ENCODE measurements at regions not wholly inside any gene's neighbourhood (a gene's known extent, or its start where the extent isn't known, plus 50 kb on each side); places are given as distances from the start of the nearest gene placed in this dataset.

GRCh38 chr9:90062982-90063381, 458.2 kb downstream of the GADD45G start:
- H3K4me2 ChIP-seq (ENCODE audit: low read depth, low read length) = no peak overlapping the region
- H3K79me2 ChIP-seq (ENCODE audit: low read length) = no peaks in the 10 kb centered on the region
- no peak overlapping the region for H3K27ac ChIP-seq (ENCODE audit: low read length)

GRCh38 chr9:90064248-90064647, 459.4 kb downstream of the GADD45G start:
- Histone ChIP-seq H4K20me1 (ENCODE audit: insufficient read depth, low read length) (no peaks in the 10 kb centered on the region), H3K4me2 (ENCODE audit: low read depth, low read length) (no peak overlapping the region), H3K9ac (ENCODE audit: low read length) (no peak overlapping the region), H3F3A (ENCODE audit: insufficient read depth, low read length) (no peaks in the 10 kb centered on the region), H3K4me1 (ENCODE audit: low read length) (no peaks in the 10 kb centered on the region), H3K27ac (ENCODE audit: low read length) (no peak overlapping the region), H3K4me3 (ENCODE audit: low read length) (no peak overlapping the region), H3K9me3 (replicated peaks; ENCODE audit: insufficient read depth, low read length) (no peaks in the 10 kb centered on the region), H3K9me2 (replicated peaks; ENCODE audit: insufficient read depth, low read length) (no peaks in the 10 kb centered on the region), H2AFZ (ENCODE audit: low read length) (no peak overlapping the region), H3K36me3 (replicated peaks; ENCODE audit: insufficient read depth, low read length) (no peaks in the 10 kb centered on the region), H3K79me2 (ENCODE audit: low read length) (no peaks in the 10 kb centered on the region), H3K27me3 (replicated peaks; ENCODE audit: insufficient read depth, low read length) (no peaks in the 10 kb centered on the region)
- no peak for DNase-seq
- TF ChIP-seq CTCF (IDR thresholded peaks at IDR 0.05; ENCODE audit: low read length) (no peak), EZH2phosphoT487 (IDR thresholded peaks at IDR 0.05; ENCODE audit: low read length) (no peak), EZH2 (optimal IDR thresholded peaks at IDR 0.05; ENCODE audit: low read depth, low read length) (no peak)

More at GRCh38 chr9:90062982-90063381, 458.2 kb downstream of the GADD45G start:
- Histone ChIP-seq H3K4me1 (ENCODE audit: low read length) (no peaks in the 10 kb centered on the region), H3K9ac (ENCODE audit: low read length) (no peak overlapping the region), H3K27me3 (replicated peaks; ENCODE audit: insufficient read depth, low read length) (no peaks in the 10 kb centered on the region), H4K20me1 (ENCODE audit: insufficient read depth, low read length) (no peaks in the 10 kb centered on the region), H3K9me3 (replicated peaks; ENCODE audit: insufficient read depth, low read length) (no peaks in the 10 kb centered on the region), H3F3A (ENCODE audit: insufficient read depth, low read length) (no peaks in the 10 kb centered on the region), H3K4me3 (ENCODE audit: low read length) (no peak overlapping the region), H3K36me3 (replicated peaks; ENCODE audit: insufficient read depth, low read length) (no peaks in the 10 kb centered on the region), H3K9me2 (replicated peaks; ENCODE audit: insufficient read depth, low read length) (no peaks in the 10 kb centered on the region), H2AFZ (ENCODE audit: low read length) (no peak overlapping the region)
- TF ChIP-seq EZH2 (optimal IDR thresholded peaks at IDR 0.05; ENCODE audit: low read depth, low read length) (no peak), CTCF (IDR thresholded peaks at IDR 0.05; ENCODE audit: low read length) (no peak), EZH2phosphoT487 (IDR thresholded peaks at IDR 0.05; ENCODE audit: low read length) (no peak)
- no peak for DNase-seq

- Histone ChIP-seq H3K9me3 (replicated peaks; ENCODE audit: insufficient read depth, low read length) (no peaks in the 10 kb centered on the region), H3K4me2 (ENCODE audit: low read depth, low read length) (no peak overlapping the region), H2AFZ (ENCODE audit: low read length) (no peak overlapping the region), H3K27ac (ENCODE audit: low read length) (no peak overlapping the region), H3K4me1 (ENCODE audit: low read length) (no peaks in the 10 kb centered on the region), H3K36me3 (replicated peaks; ENCODE audit: insufficient read depth, low read length) (no peaks in the 10 kb centered on the region), H3K27me3 (replicated peaks; ENCODE audit: insufficient read depth, low read length) (no peaks in the 10 kb centered on the region), H3K9ac (ENCODE audit: low read length) (no peak overlapping the region), H3K9me2 (replicated peaks; ENCODE audit: insufficient read depth, low read length) (no peaks in the 10 kb centered on the region), H3F3A (ENCODE audit: insufficient read depth, low read length) (no peaks in the 10 kb centered on the region), H4K20me1 (ENCODE audit: insufficient read depth, low read length) (no peaks in the 10 kb centered on the region), H3K79me2 (ENCODE audit: low read length) (no peaks in the 10 kb centered on the region), H3K4me3 (ENCODE audit: low read length) (no peak overlapping the region)
- no peak for TF ChIP-seq CTCF (IDR thresholded peaks at IDR 0.05; ENCODE audit: low read length)
- no peak for TF ChIP-seq EZH2phosphoT487 (IDR thresholded peaks at IDR 0.05; ENCODE audit: low read length)
- TF ChIP-seq EZH2 (optimal IDR thresholded peaks at IDR 0.05; ENCODE audit: low read depth, low read length) = no peak
- DNase-seq = no peak
Measured at GRCh38 chr9:90064971-90065370, 460.2 kb downstream of the GADD45G start.
